ENCODE measurements at regions not wholly inside any gene's neighbourhood (a gene's known extent, or its start where the extent isn't known, plus 50 kb on each side); places are given as distances from the start of the nearest gene placed in this dataset.
"Not testable (repeated sequence)": the region's sequence is repeated elsewhere in the genome, so short reads cannot be mapped to it uniquely, and the experiment has no call there.

- FAIRE-seq: no peak
Measured at GRCh38 chr2:71935262-71935848, 212.3 kb downstream of the CYP26B1 start.

DNA sequence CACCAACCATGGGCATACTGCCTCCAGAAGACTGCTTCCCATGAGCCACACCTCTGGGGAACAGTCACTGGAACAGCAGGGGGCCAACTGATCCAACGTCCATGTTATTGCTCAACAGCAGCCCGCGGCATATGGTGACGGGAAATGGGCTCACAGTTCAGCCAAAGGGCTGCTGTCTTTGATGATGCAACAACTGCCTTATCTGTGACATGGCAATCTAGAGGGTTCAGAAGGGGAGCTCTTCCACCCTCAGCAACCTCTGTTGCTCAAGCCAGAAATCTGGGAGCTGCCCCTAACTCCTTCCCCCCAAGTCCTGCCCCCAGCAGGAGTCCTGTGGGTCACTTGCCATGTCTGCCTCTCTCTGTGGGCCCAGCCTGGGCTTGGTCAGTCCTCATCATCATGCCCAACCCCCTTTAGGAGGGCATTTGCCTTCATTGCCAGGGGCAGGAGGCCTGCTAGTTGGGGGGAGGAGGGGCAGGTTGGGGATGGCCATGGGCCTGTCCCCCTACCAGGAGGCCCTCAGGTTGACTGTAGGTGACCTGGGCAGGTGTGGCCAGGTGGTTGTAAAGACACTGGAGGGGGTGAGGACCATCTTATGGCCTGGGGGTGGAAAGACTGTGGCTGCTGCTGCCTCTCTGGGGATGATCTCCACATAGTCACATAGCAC is 212.9 kb downstream of the CYP26B1 start:
- no peak for FAIRE-seq

DNA sequence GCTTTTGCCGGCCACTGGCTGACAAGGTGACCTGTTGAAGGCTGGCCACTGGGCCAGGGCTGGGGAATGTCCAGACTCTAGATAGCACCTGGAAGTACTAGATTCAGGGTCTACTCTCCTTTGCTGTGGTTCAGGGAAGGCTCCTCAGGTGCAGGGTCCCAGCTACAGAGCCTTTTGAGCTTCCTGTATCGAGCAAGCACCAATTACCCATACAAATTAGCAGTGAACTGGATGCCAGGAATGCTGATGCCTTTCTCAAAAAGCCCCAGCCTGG is 213.4 kb downstream of the CYP26B1 start:
- no peak for FAIRE-seq

DNA sequence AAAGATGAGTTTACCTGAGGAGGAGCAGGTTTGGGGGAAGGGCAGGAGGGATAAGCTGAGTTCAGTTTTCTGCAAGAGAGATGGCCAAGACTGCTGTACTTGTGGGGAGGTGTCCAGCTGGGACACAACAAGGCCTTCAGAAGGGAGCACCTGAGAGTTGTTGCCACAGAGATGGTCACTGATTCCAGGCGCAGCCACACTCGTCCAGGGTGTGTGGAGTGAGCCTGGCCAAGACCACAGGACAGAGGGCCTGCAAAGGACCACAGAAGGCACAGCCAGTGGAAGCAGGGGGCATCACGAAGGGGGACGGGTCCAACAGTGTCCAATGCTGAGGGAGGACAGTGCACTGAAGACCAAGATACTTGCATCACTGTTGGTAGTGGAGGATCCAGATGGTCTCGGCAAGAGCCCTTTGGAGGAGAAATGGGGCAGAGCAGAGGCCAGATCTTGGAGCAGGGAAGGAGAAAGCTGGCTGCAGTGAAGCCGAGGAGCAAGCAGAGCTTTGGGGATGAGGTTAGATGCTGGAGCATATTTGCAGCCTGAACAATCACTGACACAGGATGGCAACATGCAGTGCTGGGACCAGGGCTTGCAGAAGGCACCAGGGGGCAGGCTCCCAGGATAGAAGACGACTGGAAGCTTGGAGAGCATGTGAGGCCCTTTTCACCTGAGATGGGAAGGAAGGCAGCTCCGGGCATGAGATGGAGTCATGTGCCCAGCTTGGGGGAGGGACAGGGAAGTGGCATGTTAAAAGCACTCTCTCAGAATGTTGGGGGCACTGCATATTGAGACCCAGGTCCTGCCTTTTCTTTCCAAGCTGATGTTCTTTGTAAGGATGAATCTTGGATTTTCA is 214.0 kb downstream of the CYP26B1 start:
- FAIRE-seq: no peak

GRCh38 chr2:71932780-71933466 is 214.7 kb downstream of the CYP26B1 start:
- no peak for FAIRE-seq

DNA sequence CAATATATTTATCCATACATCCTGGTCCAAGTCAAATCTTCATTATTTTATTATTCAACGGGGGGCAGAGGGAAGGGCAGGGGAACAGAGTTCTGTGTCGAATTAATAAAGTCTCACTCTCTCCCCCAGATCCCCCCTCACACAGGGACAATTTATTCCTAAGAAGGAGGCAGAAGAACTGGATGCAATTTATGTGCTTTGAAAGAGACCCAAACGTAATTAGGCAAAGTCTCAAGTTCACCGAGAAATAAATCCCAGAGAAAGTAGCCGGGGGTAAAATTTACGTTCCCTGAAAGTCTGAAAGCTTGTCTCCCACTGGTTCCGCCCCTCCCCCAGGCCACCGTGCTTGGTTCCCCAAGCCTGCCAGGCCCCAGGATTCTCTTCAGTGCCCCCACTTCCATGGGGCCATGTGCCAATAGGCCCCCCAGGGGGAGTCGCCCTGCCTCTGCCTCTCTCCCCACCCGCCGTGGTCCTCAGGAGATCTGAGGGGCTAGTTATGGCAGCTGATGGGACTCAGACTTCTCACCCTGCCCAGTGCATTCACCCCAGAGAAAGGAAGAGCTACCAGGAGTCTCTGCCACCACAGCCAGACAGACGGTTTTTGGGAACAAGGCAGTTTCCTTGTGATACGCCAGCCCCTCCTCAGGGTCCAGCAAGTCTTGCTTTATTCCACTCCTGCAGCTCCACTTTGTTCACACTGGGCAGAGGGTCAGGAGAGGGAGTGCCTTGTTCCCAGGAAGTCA is 215.5 kb downstream of the CYP26B1 start:
- FAIRE-seq: no peak

GRCh38 chr2:71930049-71930681 is 217.5 kb downstream of the CYP26B1 start:
- FAIRE-seq: no peak

GRCh38 chr2:71929482-71929772 is 218.2 kb downstream of the CYP26B1 start:
- no peak for FAIRE-seq

DNA sequence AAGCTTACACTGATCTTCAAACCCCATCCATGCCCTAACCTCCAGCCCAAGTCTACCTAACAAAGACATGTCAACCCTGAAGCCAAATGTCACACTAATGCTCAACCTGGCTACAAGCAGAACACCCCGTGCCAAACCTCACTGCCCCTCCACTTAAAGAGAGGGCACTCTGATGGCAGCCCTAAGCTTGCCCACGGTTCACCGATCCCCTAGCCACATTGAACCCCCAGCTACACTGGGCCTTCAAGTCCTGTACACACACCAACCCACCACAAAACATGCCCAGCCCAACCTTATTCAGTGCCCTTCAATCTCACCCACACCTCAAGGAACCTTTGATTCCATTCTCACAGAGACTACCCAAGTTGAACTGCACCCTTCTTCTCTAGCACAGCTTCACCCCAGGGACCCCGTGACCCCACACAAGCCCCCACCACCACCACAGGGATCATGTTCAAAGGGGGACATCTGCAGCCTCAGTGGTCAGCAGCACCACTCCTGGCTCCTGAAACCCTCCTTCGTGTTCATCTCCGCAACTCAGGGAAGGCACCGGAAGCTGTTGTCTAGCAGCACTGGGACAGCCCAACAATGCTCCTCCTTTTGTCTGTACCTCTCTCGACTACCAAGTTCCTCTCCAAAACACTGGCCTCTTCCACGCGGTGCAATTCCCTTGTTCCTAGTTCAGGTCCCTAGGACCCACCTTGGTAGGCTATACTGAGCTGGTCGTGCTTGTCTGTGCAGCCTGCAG is 218.8 kb downstream of the CYP26B1 start:
- no peak for FAIRE-seq

DNA sequence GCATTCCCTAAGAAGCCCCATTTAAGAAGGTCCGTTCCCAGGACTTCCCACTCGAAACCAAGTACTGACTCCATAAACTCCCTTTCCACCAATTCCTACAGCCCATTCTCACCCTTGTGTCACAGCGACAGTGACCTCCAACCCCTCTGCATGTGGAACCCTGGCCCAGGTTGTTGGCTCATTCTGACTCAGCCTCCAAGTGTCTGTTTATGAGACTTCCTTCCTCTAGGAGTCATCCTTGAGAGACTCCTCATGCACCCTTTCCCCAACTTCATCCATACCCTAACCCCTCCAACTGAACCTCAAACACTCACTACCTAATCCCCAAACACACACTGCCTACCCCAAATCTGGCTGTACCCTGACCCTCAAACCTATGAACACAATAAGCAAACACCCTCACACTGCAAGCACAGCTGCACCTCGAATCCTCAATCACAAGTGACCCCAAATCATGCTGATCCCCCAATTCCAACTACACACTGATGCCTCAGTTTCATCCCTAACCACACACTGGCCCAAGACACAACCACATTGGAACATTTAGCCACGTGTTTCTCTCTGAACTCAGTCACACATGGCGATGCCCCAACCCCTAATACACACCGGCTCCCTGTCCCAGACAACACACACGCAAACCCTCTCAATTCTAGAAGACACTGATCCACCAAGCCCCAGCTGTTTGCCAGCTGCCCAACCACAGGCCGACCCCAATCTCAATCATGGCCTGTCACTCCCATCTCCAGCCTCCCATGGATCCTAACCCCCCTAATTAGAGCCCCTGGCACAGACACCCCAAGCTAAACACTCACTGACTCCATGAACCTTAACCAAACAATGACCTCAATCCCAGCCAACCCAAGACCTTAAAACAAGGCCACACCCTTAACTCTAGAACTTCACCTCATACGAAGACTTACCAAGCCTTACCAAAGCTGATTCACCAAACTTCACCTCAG is 219.6 kb downstream of the CYP26B1 start:
- FAIRE-seq: no peak

DNA sequence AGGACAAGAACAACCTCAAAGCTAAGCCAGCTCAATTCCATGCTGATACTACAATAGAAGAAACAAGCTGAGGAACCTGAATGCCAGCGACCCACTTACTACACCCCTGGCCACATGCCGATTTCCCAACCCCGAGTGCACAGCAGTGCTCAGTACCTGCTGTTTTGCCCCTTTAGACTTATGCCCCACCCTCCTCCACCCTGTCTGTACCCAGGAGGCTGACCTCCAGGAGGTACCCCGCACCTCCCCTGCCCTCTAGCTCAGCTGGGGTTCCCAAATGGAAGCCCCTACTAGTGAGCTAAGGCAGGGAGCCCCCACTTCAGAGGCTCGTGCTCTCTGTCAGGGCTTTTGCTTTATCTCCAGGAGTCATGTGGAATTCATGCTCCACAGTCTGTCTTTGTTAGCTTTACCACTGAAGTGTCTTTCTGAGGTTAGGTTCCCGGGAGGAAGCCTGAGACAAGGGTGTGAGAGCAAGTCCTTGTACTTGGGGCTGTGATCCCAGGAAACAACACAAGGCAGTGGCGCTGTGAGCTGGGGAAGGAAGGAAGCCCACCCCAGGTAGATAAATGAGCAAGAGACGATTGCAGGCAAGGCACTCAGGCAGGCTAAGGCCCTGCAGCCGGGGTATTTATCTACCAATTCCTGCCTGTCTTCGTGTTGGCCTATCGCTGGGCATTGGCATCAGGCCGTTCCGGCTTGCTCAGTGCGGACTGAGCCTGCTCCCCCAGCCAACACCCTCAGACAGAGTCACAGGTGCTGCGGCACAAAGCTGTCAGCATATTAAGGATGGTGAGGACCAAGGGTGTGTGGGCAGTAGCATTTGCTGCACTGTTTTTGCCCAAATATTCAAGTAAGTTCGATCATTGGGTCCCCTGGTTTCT is 220.5 kb downstream of the CYP26B1 start:
- no peak for FAIRE-seq

DNA sequence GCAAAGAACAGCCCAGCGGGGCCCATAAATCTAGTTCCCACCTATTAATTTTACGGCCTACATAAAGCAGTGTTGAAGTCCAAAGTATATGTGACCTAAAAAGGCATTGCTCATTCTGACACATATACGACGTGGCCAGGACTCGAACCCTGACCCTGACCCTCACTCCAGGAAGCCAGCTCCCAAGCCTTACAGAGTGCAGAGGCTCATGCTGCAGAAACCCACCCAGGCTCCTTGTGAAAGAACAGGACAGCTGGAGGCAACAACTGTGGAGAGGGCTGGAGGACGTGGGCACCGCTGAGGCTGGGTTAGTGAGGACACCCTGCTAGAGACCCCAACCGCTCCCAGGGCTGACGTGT is 221.6 kb downstream of the CYP26B1 start:
- FAIRE-seq: no peak

- FAIRE-seq: no peak
Measured at GRCh38 chr2:71925268-71926088, 222.2 kb downstream of the CYP26B1 start.

DNA sequence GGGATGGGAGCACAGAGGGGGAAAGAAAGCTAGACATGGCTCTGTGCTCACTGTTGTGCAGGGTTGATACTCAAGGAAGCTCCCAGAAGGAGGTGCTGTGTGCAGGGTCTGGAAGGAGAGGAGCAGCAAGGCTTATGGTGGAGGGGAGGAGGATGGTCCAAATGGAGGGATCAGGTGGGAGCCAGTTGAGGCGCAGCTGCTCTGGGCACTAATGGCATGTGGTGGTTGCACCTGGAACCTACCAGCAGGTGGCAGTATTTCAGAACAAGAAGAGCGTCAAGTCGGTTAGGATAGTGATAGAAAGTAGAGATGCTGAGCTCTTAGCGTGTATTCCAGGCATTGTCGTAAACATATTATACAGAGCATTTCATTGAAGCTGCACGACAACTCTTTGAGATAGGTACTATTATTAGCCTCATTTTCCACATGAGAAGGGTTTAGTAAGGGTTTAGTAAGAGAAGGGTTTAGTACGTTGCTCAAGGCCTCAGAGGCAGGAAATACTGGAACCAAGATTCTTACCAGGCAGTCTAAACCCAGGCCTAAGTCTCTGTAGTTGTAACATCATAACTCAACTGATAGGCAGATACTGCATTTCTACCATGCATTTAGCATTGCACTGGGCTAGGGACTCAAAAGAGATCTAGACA is 223.7 kb downstream of the CYP26B1 start:
- no peak for FAIRE-seq

DNA sequence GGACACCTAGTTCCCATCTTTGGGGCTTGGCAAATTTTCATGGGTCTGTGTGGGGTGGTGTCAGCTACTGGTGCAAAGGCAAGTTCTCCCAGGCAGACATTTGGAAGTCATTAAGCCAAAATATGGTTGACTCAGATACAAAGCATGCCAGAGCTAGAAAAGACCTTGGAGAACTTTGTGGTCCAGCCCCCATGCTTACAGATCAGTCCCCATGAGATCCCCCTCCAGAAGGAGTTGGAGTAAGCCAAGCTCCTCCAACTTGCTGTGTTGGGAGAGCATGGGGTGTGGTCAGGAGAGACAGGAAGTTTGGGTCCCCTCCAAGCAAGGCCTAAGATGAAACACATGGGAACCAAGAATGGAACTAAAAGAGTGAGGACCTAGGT is 224.5 kb downstream of the CYP26B1 start:
- no peak for FAIRE-seq

GRCh38 chr2:71922499-71923142 is 225.0 kb downstream of the CYP26B1 start:
- FAIRE-seq: no peak

DNA sequence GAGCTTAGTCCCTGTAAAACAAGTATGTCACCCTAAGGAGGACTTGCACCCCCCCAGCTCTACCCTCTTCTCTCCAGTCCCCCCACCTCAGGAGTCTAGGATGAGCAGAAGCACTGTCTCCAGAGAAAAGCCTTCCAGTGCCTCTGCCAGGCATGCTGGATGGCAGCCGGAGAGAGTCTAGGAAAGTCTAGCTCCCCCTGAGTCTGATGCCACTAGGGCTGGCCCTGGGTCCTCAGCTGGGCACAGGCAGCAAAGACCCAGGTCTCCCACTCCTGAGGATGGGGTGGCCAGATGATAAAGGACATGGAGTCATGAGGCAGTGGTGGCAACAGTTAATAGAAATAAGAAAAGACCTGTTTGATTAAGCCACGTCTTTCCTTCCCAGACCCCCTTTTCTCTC is 225.6 kb downstream of the CYP26B1 start:
- no peak for FAIRE-seq

- FAIRE-seq: not testable (repeated sequence)
Measured at GRCh38 chr2:71920819-71921218, 226.8 kb downstream of the CYP26B1 start.

Data from G401.6 (cell line).